Activated T-cell treated with anti-CD3 and anti-CD28 coated beads for 1 hour (primary cell): ENCODE measurements at regions not wholly inside any gene's neighbourhood (a gene's known extent, or its start where the extent isn't known, plus 50 kb on each side); places are given as distances from the start of the nearest gene placed in this dataset.
"Not testable (repeated sequence)": the region's sequence is repeated elsewhere in the genome, so short reads cannot be mapped to it uniquely, and the experiment has no call there.

Experiments
- DNase-seq: peaks from one replicate; pipeline ENCODE4 v3.0.0-alpha.2; 2020; ENCODE audit warnings: low read depth

DNA sequence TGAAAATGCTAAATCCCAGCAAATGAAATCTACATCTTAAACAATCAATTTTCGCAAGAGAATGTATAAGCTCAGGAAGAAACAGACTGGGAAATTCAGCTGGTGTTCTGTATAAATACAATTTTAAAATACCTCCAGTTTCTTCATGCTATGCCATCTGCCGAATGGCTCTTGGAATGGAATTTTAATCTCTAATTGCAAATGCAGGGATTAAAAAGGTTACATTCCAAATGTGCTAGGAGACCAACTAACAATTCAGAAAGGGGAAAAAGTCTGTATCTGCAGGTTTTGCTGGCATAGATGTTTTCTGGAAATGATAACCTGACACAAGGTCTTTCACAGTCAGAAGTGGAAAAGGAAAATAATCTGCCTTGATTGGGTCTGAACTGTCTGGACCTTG, 379.7 kb downstream of the MAT2B start:
- DNase-seq = no peak

DNA sequence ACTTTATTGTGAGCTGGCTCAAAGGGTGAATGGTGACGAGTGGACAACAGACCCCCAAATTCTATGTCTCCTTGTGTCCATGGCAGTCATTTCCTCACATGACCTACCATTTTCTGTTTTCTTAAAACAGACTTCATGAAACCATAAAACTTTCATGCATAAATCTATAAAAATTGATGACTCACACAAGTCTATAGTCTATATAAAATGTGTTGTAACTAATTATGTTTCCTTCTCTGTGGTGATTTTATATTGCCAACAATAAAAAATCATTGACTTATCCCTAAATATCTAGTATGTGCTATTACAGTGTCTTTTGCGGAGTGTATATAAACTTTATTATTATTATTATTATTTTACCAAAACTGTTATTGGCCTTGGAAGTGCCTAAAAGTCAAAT, 382.4 kb downstream of the MAT2B start:
- DNase-seq = no peak

DNA sequence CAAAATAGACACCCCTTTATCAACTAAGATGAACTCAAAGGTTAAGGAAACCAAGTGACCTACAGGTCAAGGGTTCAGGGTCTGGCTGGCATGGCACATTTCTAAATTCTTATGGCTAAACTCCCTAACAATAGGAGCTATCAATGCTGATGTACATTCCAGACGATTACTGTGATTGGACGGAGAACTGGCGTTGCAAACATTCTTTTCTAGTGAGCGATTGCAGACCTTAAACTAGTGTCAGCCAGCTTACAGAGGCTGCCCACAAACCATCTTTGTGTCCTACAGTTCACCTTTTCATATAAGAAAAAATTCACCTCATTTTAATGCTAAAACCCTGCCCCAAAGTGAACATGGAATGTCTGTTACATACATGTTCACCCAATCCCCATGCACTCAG, 382.9 kb downstream of the MAT2B start:
- DNase-seq = no peak

DNA sequence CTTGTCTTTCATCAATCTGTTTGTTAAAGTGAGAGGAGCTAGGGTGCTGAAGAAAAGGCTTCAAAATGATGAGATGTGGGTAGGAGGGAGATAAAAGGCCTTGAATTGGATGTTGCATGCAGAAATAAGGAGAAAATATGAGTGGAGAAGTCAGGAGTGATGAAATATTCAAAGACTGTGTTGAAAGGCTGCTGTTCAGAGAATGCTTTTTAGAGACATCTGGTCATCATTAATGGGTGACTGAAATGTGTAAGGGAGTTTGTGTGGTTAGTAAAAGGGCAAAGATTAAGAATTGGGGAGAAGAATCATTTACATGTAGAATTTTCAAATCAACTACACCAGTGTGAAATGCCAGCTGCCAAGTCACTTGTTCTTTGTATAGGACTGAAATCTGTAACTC, 383.9 kb downstream of the MAT2B start:
- no peak for DNase-seq

GRCh38 chr5:163890261-163890660, 384.8 kb downstream of the MAT2B start:
- no peak for DNase-seq

GRCh38 chr5:163893281-163893680, 387.9 kb downstream of the MAT2B start:
- DNase-seq = no peak

GRCh38 chr5:163894645-163895044, 389.2 kb downstream of the MAT2B start:
- DNase-seq = no peak

DNA sequence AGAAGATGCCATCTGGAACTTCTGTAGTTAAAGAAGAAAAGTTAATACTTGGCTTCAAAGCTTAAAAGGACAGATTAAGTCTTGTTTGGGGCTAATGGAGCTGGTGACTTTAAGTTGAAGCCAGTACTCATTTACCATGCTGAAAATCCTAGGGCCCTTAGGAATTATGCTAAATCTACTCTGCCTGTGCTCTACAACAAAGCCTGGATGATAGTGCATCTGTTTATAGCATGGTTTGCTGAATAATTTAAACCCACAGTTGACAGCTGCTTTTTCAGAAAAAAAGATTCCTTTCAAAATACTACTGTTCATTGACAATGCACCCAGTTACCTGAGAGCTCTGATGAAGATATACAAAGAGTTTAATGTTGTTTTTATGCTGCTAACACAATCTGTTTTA, 393.5 kb downstream of the MAT2B start:
- no peak for DNase-seq

GRCh38 chr5:163907783-163908182, 402.4 kb downstream of the MAT2B start:
- not testable (repeated sequence) for DNase-seq

- DNase-seq = no peak
Measured at GRCh38 chr5:163908253-163908652, 402.8 kb downstream of the MAT2B start.

- DNase-seq = no peak
Measured at GRCh38 chr5:163910226-163910625, 404.8 kb downstream of the MAT2B start.

DNA sequence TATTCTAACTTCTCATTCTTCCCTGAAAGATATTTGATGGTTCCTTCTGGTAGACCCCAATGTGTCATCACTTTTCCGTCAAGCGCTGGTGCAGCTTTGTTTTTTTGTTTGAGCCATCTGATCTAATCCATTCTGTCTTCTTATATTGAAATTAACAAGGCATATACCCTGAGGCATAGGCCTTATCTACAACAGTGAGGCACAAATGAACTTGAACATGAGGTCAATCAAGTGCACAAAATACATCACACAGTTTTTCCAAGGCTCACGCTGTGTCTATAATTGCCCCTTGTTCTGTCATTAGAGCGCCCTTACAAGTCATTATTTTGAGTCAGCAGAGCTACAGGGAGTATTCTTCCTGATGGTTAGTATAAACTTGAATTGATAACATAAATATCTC, 406.6 kb downstream of the MAT2B start:
- DNase-seq = no peak

GRCh38 chr5:163913548-163913947, 408.1 kb downstream of the MAT2B start:
- DNase-seq = no peak

DNA sequence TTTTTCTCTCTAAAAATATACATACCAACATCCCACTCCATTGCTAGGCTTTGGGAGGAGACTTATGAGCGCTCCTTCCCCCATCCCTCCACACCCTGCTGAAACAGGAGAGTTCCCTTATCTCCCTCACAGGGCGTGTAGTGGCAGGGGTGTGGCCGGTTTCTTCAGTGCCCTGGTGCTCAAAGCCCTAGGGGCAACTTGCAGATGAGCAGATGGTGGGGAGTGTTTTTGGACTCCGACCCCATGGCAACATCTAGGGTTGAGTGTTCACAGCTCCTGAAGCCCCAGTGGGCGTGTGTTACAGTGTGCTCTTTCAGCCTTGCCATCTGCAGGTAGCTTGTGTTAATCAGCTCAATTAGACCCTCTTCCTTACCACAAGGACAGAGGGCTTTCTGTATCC, 409.5 kb downstream of the MAT2B start:
- DNase-seq = no peak

DNA sequence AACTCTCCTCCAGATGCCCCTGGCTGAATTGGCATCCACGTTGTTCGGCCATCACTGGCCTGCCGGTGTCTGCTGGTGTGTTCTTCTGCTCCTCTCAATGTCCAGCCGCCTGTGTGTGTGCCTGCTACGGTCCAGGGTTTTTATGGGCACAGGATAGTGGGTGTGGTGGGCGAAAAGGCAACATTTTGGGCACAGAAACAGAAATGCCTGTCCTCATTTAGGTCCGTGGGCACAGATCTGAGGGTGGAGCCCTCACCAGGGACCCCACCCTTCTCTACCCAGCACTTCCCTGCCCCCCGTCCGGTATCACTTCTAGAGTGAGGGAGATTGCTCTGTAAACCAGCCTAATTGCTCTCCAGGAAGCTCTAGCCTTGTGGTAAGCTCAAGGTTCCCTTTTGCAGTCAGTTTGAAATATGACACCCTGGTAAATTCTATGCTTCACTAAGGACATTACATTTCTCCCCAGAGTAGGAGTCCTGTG, 410.1 kb downstream of the MAT2B start:
- DNase-seq = no peak

- DNase-seq = no peak
Measured at GRCh38 chr5:163916376-163916775, 411.0 kb downstream of the MAT2B start.

- DNase-seq = no peak
Measured at GRCh38 chr5:163916861-163917260, 411.4 kb downstream of the MAT2B start.

DNA sequence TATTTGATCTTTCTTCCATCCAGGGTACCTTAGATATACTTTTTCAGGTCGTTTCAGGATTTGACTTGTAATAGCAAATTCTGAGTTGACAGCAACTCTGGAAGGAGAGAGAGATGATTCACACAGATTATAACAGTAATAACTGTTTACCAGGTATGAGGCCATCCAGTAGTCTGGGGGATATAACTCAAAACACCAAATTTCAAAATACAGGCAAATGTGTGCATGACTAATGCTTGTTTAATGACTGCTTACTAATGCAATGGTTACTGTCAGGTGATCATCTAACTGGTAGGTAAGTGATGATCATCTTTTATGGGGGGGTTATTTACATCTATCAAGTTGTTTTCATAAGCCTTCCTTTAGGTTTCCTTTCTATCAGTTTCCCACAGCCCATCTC, 412.3 kb downstream of the MAT2B start:
- DNase-seq = no peak

DNA sequence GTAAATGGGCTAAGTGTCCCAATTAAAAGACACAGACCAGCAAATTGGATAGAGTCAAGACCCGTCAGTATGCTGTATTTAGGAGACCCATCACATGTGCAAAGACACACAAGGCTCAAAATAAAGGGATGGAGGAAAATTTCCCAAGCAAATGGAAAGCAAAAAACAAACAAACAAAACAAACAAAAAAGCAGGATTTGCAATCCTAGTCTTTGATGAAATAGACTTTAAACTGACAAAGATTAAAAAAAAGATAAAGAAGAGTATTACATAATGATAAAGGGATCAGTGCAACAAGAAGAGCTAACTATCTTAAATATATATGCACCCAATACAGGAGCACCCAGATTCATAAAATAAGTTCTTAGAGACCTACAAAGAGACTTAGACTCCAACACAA, 429.6 kb downstream of the MAT2B start:
- DNase-seq = not testable (repeated sequence)

DNA sequence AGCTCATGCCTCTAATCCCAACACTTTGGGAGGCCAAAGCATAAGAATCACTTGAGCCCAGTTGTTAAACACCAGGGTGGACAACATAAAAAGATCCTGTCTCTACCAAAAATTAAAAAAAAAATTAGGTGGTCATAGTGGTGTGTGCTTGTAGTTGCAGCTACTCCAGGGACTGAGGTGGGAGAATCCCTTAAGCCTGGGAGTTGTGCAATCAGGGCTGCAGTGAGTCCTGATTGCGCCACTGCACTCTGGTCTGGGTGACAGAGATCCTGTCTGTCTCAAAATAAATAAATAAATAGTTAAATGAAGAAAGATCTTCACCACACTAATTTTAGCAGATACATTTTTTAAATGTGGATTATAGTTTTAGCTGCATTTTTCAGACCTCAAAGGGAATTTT, 433.2 kb downstream of the MAT2B start:
- DNase-seq = no peak

DNA sequence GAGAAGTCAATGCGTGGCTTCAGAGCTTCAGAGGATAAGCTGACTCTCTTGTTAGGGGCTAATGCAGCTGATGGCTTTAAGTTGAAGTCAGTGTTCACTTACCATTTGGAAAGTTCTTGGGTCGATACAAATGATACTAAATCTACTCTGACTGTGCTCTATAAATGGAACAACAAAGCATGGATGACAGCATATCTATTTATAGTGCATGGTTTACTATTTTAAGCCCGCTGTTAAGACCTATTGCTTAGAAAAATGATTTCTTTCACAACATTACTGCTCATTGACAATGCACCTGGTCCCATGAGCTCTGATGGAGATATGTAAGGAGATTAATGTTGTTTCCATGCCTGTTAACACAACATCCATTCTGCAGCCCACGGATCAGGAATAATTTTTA, 435.7 kb downstream of the MAT2B start:
- DNase-seq = no peak

DNA sequence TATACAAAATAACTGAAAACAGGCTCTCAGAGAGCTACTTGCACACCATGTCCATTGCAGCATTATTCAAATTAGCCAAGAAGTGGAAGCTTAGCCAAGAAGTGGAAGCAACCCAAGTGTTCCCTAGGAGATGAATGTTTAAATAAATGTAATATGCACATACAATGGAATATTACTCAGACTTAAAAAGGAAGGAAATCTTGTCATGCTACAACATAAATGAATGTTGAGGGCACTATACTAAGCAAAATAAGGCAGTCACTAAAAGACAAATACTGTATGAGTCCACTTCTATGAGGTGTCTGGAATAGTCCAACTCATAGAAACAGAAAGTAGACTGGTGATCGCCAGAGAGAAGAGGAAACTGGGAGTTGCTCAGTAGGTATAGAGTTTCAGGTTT, 438.1 kb downstream of the MAT2B start:
- no peak for DNase-seq

- DNase-seq = no peak
Measured at GRCh38 chr5:163944738-163945137, 439.3 kb downstream of the MAT2B start.

DNA sequence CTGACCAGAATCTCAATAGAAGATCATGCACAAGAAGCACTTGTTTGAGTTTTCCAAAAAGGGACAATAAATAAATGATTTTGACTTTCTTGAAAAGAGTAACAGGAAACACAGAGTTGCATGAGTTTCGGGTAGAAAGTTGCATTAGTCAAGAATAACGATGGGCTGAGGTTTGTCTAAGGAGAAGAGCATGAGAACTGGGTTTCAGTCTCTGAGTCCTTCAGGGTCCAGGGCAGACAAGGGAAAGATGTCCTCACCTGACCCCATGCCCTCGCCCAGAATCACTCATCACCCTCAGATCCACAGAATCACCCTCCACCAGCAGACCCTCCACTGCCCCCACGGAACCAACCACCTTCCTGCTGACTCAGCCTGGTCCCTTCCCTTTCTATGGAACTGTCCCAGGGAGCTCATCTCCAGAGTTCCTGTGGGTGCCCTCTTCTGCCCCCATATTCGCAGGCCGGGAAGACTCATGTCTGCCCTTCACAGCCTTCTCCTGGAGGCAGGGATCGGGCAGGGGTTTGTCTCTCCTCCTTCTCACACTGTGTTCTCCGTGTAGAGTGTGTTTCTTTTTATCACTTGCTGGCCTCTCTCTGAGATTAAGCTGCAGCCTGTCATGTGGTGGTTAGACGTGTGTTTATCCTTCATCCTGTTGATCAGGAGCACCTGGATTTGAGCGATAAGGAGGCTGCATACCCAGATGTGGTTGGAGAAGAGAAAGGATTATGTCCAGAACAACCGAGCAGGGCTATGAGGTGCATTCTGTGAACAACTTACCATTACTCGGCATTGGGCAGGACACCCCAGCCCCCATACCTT, 442.6 kb downstream of the MAT2B start:
- DNase-seq = no peak
